Neutrophil (primary cell): ENCODE measurements at regions not wholly inside any gene's neighbourhood (a gene's known extent, or its start where the extent isn't known, plus 50 kb on each side); places are given as distances from the start of the nearest gene placed in this dataset.

Experiments used
- H3K27ac ChIP-seq: fragments of 200-600 bp; sonication (generic); 2 replicates; pipeline ENCODE4 v1.5.1; 2016; ENCODE audit warnings: mild to moderate bottlenecking, moderate library complexity
- H3K27me3 ChIP-seq: fragments of 200-600 bp; sonication (generic); 2 replicates; pipeline ENCODE4 v1.6.0; 2016; ENCODE audit warnings: mild to moderate bottlenecking
- H3K36me3 ChIP-seq: fragments of 200-600 bp; sonication (generic); 2 replicates; pipeline ENCODE4 v1.5.1; 2017
- H3K4me1 ChIP-seq, 2 experiments: fragments of 200-600 bp in 1 of 2; sonication (generic) in 1 of 2; 1 replicate in 1 of 2; 2 replicates in 1 of 2; pipeline versions ENCODE4 v1.5.1 to v1.6.1; 2013 to 2016; ENCODE audit warnings: low read depth in 1 of 2, low read length in 1 of 2, mild to moderate bottlenecking in 1 of 2, moderate library complexity in 1 of 2; ENCODE audit not compliant: control insufficient read depth in 1 of 2, insufficient read depth in 1 of 2
- H3K4me3 ChIP-seq, 2 experiments: fragments of 200-600 bp in 1 of 2; sonication (generic) in 1 of 2; 1 replicate in 1 of 2; 2 replicates in 1 of 2; pipeline ENCODE4 v1.5.1; 2013 to 2016; ENCODE audit warnings: low read depth in 1 of 2, low read length in 1 of 2, mild to moderate bottlenecking in 1 of 2, moderate library complexity in 1 of 2
- H3K9me3 ChIP-seq: fragments of 200-600 bp; sonication (generic); 2 replicates; pipeline ENCODE4 v1.5.1; 2016
- CTCF ChIP-seq: fragments of 200-600 bp; sonication (generic); IDR thresholded peaks from 2 replicates; pipeline ENCODE4 v1.5.1; 2016; ENCODE audit warnings: antibody characterized with exemption

GRCh38 chr16:60458255-60458654 is 1578.0 kb downstream of the CDH8 start:
- H3K4me3 ChIP-seq, result no peak overlapping the region
- no peak for TF ChIP-seq CTCF
- no peaks in the 10 kb centered on the region for H3K9me3 ChIP-seq
- no peaks in the 10 kb centered on the region for H3K27me3 ChIP-seq
- no peak overlapping the region for H3K27ac ChIP-seq
- no peaks in the 10 kb centered on the region for H3K36me3 ChIP-seq
- no peaks in the 10 kb centered on the region for H3K4me1 ChIP-seq

- no peak for TF ChIP-seq CTCF
- Histone ChIP-seq H3K4me3 (no peak overlapping the region), H3K36me3 (no peaks in the 10 kb centered on the region), H3K27ac (no peak overlapping the region), H3K9me3 (no peaks in the 10 kb centered on the region), H3K27me3 (no peaks in the 10 kb centered on the region), H3K4me1 (no peaks in the 10 kb centered on the region)
Observed at GRCh38 chr16:60452646-60453045, 1583.6 kb downstream of the CDH8 start.

- H3K9me3 ChIP-seq, result no peaks in the 10 kb centered on the region
- H3K36me3 ChIP-seq, result no peaks in the 10 kb centered on the region
- H3K4me1 ChIP-seq, result no peaks in the 10 kb centered on the region
- H3K27me3 ChIP-seq, result no peaks in the 10 kb centered on the region
- TF ChIP-seq CTCF, result no peak
- H3K4me3 ChIP-seq, result no peak overlapping the region
- no peak overlapping the region for H3K27ac ChIP-seq
Observed at GRCh38 chr16:60438894-60439293, 1597.3 kb downstream of the CDH8 start.

- H3K27ac ChIP-seq, result no peak overlapping the region
- no peaks in the 10 kb centered on the region for H3K4me1 ChIP-seq
- no peaks in the 10 kb centered on the region for H3K36me3 ChIP-seq
- H3K9me3 ChIP-seq, result no peaks in the 10 kb centered on the region
- no peak for TF ChIP-seq CTCF
- no peak overlapping the region for H3K4me3 ChIP-seq
- no peaks in the 10 kb centered on the region for H3K27me3 ChIP-seq
Observed at GRCh38 chr16:60432472-60432871, 1603.8 kb downstream of the CDH8 start.

- TF ChIP-seq CTCF, result no peak
- H3K27me3 ChIP-seq, result no peaks in the 10 kb centered on the region
Observed at GRCh38 chr16:60419859-60420258, 1616.4 kb downstream of the CDH8 start.

GRCh38 chr16:60414613-60415012 is 1621.6 kb downstream of the CDH8 start:
- TF ChIP-seq CTCF, result no peak
- H3K27ac ChIP-seq, result no peak overlapping the region
- H3K4me1 ChIP-seq, result no peaks in the 10 kb centered on the region
- H3K9me3 ChIP-seq, result no peaks in the 10 kb centered on the region
- H3K4me3 ChIP-seq, result no peak overlapping the region
- H3K36me3 ChIP-seq, result no peaks in the 10 kb centered on the region
- H3K27me3 ChIP-seq, result no peaks in the 10 kb centered on the region

More at GRCh38 chr16:60419859-60420258, 1616.4 kb downstream of the CDH8 start:
- no peaks in the 10 kb centered on the region for H3K36me3 ChIP-seq
- no peak overlapping the region for H3K4me3 ChIP-seq
- no peaks in the 10 kb centered on the region for H3K4me1 ChIP-seq
- no peak overlapping the region for H3K27ac ChIP-seq
- H3K9me3 ChIP-seq, result no peaks in the 10 kb centered on the region
